H54 (cell line): ENCODE measurements at regions not wholly inside any gene's neighbourhood (a gene's known extent, or its start where the extent isn't known, plus 50 kb on each side); places are given as distances from the start of the nearest gene placed in this dataset.
"Not testable (repeated sequence)": the region's sequence is repeated elsewhere in the genome, so short reads cannot be mapped to it uniquely, and the experiment has no call there.

ENCODE experiments used
- DNase-seq: peaks from one replicate; pipeline ENCODE4 v3.0.0; 2011; ENCODE audit warnings: low spot score, mixed read lengths; ENCODE audit not compliant: insufficient read length
- FAIRE-seq: peaks from 3 replicates; lab custom pipeline; 2011; peaks lifted over from hg19 to GRCh38; lab: Jason Lieb, UNC
- POLR2A ChIP-seq: IDR thresholded peaks from 2 replicates; pipeline ENCODE4 v1.6.1; 2011; ENCODE audit warnings: low read depth, mild to moderate bottlenecking, low read length

DNA sequence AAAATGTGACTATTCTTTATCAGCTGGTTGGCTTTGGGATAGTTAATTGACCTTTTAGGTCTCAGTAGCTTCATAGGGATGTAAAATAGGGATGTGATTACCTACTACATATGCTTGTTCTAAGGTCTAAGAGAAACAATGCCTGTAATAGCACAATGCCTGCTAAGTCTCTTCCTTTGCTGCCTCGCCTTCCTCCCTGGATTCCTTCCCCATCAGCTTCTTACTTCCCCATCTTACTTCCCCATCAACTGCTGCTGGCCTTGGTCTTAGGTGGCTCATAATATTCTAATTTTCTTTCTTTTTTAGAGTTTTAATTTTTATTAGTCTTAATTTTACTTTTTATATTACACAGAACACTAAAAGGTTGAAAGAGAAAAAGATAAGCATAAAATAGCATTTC lies 59.2 kb upstream of the GOT2 start:
- no peak for TF ChIP-seq POLR2A
- FAIRE-seq (no peak), DNase-seq (no peak)

DNA sequence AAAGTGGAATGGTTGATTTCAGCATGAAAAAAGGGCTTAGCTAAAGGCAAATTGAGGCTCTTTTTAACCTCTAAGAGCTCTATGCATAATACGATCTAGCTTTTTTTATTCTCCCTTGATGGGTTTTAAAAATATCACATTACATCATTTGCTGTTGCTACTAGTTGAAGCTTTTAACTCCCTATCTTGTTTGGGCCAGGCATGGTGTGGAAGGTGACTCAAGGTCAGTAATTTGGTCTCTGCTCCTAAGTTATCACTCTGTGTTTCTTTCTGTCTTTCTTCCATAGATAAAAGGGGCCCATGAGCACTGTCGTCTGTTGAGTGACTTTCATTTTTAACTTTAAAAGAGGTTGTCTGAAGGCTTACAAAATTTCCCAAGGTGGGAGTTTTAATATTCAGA lies 58.1 kb upstream of the GOT2 start:
- TF ChIP-seq POLR2A, result no peak
- no peak for DNase-seq
- no peak for FAIRE-seq

DNA sequence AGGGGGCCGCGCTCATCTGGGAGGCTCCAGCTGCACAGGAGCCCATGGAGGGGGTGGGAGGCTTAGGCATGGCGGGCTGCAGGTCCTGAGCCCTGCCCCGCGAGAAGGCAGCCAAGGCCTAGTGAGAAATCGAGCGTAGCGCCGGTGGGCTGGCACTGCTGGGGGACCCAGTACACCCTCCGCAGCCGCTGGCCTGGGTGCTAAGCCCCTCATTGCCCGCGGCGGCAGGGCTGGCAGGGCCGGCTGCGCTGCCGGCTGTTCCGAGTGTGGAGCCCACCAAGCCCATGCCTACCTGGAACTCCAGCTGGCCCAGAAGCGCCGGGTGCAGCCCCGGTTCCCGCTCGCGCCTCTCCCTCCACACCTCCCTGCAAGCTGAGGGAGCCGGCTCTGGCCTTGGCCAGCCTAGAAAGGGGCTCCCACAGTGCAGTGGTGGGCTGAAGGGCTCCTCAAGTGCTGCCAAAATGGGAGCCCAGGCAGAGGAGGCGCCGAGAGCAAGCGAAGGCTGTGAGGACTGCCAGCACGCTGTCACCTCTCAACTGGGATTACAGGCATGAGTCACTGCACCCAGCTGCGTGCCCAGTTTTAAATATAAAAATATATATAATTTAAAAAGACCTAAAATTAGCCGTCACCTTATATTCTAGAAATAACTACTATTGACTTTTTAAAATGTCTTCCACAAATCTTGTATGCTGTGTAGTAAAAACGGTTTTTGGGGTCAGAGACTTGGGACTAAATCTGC lies 56.9 kb upstream of the GOT2 start:
- FAIRE-seq, DNase-seq: not testable (repeated sequence)

- no peak for DNase-seq
- FAIRE-seq, result no peak
These were observed 55.2 kb upstream of the GOT2 start for GRCh38 chr16:58789351-58789750.

More at GRCh38 chr16:58789351-58789750, 55.2 kb upstream of the GOT2 start:
- TF ChIP-seq POLR2A, result no peak
